Neural cell (in vitro differentiated cells): ENCODE measurements at regions not wholly inside any gene's neighbourhood (a gene's known extent, or its start where the extent isn't known, plus 50 kb on each side); places are given as distances from the start of the nearest gene placed in this dataset.

ENCODE experiments used
- H2AFZ ChIP-seq: fragments of 200-600, 300-800 bp; sonication (generic), shearing (Covaris generic); 2 replicates; pipeline ENCODE4 v1.6.0; 2014; ENCODE audit warnings: low read depth, mild to moderate bottlenecking, antibody characterized with exemption, low read length, moderate library complexity
- H3F3A ChIP-seq: fragments of 200-600 bp; shearing (Covaris generic); 2 replicates; pipeline ENCODE4 v1.6.1; 2016; ENCODE audit warnings: mild to moderate bottlenecking, moderate library complexity, mixed read lengths, antibody characterized with exemption, low read length; ENCODE audit not compliant: insufficient read depth, poor library complexity, severe bottlenecking
- H3K27ac ChIP-seq: fragments of 200-600, 300-800 bp; sonication (generic), shearing (Covaris generic); 2 replicates; pipeline ENCODE4 v1.5.1; 2014; ENCODE audit warnings: mild to moderate bottlenecking, low read length, moderate library complexity
- H3K27me3 ChIP-seq: fragments of 300-800, 200-600 bp; sonication (generic), shearing (Covaris generic); 2 replicates; pipeline ENCODE4 v1.6.0; 2014; ENCODE audit warnings: mild to moderate bottlenecking, low read depth, low read length, moderate library complexity; ENCODE audit not compliant: insufficient read depth
- H3K36me3 ChIP-seq: fragments of 300-800, 200-600 bp; sonication (generic), shearing (Covaris generic); 2 replicates; pipeline ENCODE4 v1.5.1; 2014; ENCODE audit warnings: mild to moderate bottlenecking, antibody characterized with exemption, low read length, moderate library complexity; ENCODE audit not compliant: insufficient read depth
- H3K4me2 ChIP-seq: fragments of 300-800, 200-600 bp; sonication (generic), shearing (Covaris generic); 2 replicates; pipeline ENCODE4 v1.6.0; 2014; ENCODE audit warnings: mild to moderate bottlenecking, low read length
- H3K4me3 ChIP-seq: fragments of 300-800, 200-600 bp; sonication (generic), shearing (Covaris generic); 2 replicates; pipeline ENCODE4 v1.5.1; 2014; ENCODE audit warnings: mild to moderate bottlenecking, low read length, moderate library complexity
- H3K79me2 ChIP-seq: fragments of 200-600 bp; shearing (Covaris generic); replicated peaks from 2 replicates; pipeline ENCODE4 v1.6.0; 2014; ENCODE audit warnings: mild to moderate bottlenecking, low read length, moderate library complexity; ENCODE audit not compliant: insufficient read depth
- H3K9ac ChIP-seq: fragments of 300-800, 200-600 bp; sonication (generic), shearing (Covaris generic); 2 replicates; pipeline ENCODE4 v1.6.1; 2016; ENCODE audit warnings: mild to moderate bottlenecking, low read length, mixed read lengths
- H3K9me2 ChIP-seq: fragments of 200-600 bp; shearing (Covaris generic); 2 replicates; pipeline ENCODE4 v1.6.1; 2016; ENCODE audit warnings: mild to moderate bottlenecking, low read length, mixed read lengths; ENCODE audit not compliant: insufficient read depth
- H3K9me3 ChIP-seq: fragments of 200-600, 300-800 bp; sonication (generic), shearing (Covaris generic); 2 replicates; pipeline ENCODE4 v1.6.1; 2016; ENCODE audit warnings: mild to moderate bottlenecking, mixed run types, low read length, moderate library complexity, mixed read lengths
- H4K20me1 ChIP-seq: fragments of 200-600 bp; shearing (Covaris generic); 2 replicates; pipeline ENCODE4 v1.6.1; 2016; ENCODE audit warnings: mild to moderate bottlenecking, mixed run types; ENCODE audit not compliant: insufficient read depth
- EP300 ChIP-seq: fragments of 450-650 bp; conservative IDR thresholded peaks from 2 replicates; pipeline ENCODE4 v1.6.1; 2014; ENCODE audit warnings: antibody characterized with exemption, mild to moderate bottlenecking, moderate library complexity; ENCODE audit not compliant: poor library complexity, severe bottlenecking
- EZH2 ChIP-seq: fragments of 200-600, 300-800 bp; shearing (Covaris generic), sonication (generic); IDR thresholded peaks from 2 replicates; pipeline ENCODE4 v1.6.1; 2014; ENCODE audit warnings: antibody characterized with exemption, low read length, borderline replicate concordance, mild to moderate bottlenecking; ENCODE audit not compliant: insufficient read depth, poor library complexity, severe bottlenecking
- MXI1 ChIP-seq: fragments of 450-650 bp; conservative IDR thresholded peaks from 2 replicates; pipeline ENCODE4 v1.6.1; 2014; ENCODE audit warnings: antibody characterized with exemption, mild to moderate bottlenecking; ENCODE audit not compliant: poor library complexity, severe bottlenecking
- POLR2AphosphoS5 ChIP-seq: IDR thresholded peaks from 2 replicates; pipeline ENCODE4 v1.6.1; 2012
- RAD21 ChIP-seq: fragments of 450-650 bp; conservative IDR thresholded peaks from 2 replicates; pipeline ENCODE4 v1.6.1; 2014; ENCODE audit warnings: antibody characterized with exemption, mild to moderate bottlenecking, moderate library complexity
- SMC3 ChIP-seq: fragments of 450-650 bp; conservative IDR thresholded peaks from 2 replicates; pipeline ENCODE4 v1.6.1; 2014; ENCODE audit warnings: antibody characterized with exemption, mild to moderate bottlenecking, moderate library complexity; ENCODE audit not compliant: poor library complexity
- TAF1 ChIP-seq: IDR thresholded peaks from 2 replicates; pipeline ENCODE4 v1.6.1; 2012; ENCODE audit warnings: low read depth
- TF ChIP-seq, protein P1 (sequence below): IDR thresholded peaks from 2 replicates; pipeline ENCODE4 v1.6.1; 2012; ENCODE audit warnings: borderline replicate concordance
- TF ChIP-seq, protein P2 (sequence below): fragments of 450-650 bp; IDR thresholded peaks from 2 replicates; pipeline ENCODE4 v1.5.1; 2014; ENCODE audit warnings: antibody characterized with exemption, mild to moderate bottlenecking, moderate library complexity; ENCODE audit not compliant: poor library complexity, severe bottlenecking

DNA sequence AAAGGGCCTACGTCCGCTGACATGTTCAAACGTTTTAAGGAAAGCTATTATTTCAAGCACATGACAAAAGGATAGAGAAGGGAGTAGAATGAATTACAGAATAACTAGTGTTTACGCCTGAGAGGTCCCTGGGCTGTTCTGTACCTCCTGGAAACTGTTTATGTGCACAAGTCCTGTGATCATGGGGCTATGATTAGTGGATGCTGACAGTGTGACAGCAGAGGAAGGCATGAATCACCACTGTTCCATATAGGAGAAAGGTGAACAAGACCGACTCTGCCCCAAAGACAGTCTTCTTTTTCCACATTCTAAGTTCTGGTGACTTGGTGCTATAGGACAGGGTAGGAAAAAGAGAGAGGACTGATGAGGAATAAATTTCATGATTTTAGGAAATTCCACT is 249.2 kb upstream of the PRDM1 start:
- no peak overlapping the region for H2AFZ ChIP-seq
- no peaks in the 10 kb centered on the region for H4K20me1 ChIP-seq
- no peak overlapping the region for H3K9ac ChIP-seq
- H3K36me3 ChIP-seq = no peaks in the 10 kb centered on the region
- H3K27ac ChIP-seq = no peak overlapping the region
- H3K4me3 ChIP-seq = no peak overlapping the region
- H3K9me3 ChIP-seq = no peaks in the 10 kb centered on the region
- H3F3A ChIP-seq = no peaks in the 10 kb centered on the region
- TF ChIP-seq, protein P1, sequence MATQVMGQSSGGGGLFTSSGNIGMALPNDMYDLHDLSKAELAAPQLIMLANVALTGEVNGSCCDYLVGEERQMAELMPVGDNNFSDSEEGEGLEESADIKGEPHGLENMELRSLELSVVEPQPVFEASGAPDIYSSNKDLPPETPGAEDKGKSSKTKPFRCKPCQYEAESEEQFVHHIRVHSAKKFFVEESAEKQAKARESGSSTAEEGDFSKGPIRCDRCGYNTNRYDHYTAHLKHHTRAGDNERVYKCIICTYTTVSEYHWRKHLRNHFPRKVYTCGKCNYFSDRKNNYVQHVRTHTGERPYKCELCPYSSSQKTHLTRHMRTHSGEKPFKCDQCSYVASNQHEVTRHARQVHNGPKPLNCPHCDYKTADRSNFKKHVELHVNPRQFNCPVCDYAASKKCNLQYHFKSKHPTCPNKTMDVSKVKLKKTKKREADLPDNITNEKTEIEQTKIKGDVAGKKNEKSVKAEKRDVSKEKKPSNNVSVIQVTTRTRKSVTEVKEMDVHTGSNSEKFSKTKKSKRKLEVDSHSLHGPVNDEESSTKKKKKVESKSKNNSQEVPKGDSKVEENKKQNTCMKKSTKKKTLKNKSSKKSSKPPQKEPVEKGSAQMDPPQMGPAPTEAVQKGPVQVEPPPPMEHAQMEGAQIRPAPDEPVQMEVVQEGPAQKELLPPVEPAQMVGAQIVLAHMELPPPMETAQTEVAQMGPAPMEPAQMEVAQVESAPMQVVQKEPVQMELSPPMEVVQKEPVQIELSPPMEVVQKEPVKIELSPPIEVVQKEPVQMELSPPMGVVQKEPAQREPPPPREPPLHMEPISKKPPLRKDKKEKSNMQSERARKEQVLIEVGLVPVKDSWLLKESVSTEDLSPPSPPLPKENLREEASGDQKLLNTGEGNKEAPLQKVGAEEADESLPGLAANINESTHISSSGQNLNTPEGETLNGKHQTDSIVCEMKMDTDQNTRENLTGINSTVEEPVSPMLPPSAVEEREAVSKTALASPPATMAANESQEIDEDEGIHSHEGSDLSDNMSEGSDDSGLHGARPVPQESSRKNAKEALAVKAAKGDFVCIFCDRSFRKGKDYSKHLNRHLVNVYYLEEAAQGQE = no peak
- no peak for TF ChIP-seq MXI1
- no peak for TF ChIP-seq RAD21
- H3K27me3 ChIP-seq = no peaks in the 10 kb centered on the region
- no peaks in the 10 kb centered on the region for H3K9me2 ChIP-seq
- H3K79me2 ChIP-seq = no peaks in the 10 kb centered on the region
- no peak overlapping the region for H3K4me2 ChIP-seq

DNA sequence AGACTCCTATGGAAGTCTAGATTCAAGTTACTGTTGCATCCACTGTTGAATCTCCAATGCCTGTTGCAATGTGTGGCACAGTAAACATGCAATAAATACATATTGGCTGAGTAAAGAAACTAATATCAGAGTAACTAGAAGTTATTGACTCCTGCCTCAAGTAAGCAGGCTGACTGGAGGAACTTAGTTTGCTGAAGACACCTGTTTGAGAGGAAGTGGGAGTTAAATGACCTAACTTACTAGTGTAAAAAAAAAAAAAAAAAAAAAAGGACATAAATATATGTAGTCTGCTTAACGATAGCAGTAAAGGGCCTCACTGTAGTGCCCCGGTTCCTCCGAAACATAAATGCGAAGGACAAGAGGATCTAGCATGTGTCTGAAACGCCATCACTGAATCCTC is 249.8 kb upstream of the PRDM1 start:
- Histone ChIP-seq H3K36me3 (no peaks in the 10 kb centered on the region), H3K79me2 (no peaks in the 10 kb centered on the region), H3K4me3 (no peak overlapping the region), H3K27ac (no peak overlapping the region), H3K9ac (no peak overlapping the region), H3K9me3 (no peaks in the 10 kb centered on the region), H4K20me1 (no peaks in the 10 kb centered on the region), H2AFZ (no peak overlapping the region), H3K4me2 (no peak overlapping the region), H3K9me2 (no peaks in the 10 kb centered on the region), H3F3A (no peaks in the 10 kb centered on the region), H3K27me3 (no peaks in the 10 kb centered on the region)
- TF ChIP-seq MXI1 (no peak), EP300 (no peak), RAD21 (no peak), SMC3 (no peak), POLR2AphosphoS5 (no peak), EZH2 (no peak), TAF1 (no peak)
- TF ChIP-seq, protein P2, sequence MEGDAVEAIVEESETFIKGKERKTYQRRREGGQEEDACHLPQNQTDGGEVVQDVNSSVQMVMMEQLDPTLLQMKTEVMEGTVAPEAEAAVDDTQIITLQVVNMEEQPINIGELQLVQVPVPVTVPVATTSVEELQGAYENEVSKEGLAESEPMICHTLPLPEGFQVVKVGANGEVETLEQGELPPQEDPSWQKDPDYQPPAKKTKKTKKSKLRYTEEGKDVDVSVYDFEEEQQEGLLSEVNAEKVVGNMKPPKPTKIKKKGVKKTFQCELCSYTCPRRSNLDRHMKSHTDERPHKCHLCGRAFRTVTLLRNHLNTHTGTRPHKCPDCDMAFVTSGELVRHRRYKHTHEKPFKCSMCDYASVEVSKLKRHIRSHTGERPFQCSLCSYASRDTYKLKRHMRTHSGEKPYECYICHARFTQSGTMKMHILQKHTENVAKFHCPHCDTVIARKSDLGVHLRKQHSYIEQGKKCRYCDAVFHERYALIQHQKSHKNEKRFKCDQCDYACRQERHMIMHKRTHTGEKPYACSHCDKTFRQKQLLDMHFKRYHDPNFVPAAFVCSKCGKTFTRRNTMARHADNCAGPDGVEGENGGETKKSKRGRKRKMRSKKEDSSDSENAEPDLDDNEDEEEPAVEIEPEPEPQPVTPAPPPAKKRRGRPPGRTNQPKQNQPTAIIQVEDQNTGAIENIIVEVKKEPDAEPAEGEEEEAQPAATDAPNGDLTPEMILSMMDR = no peak
- TF ChIP-seq, protein P1 = no peak
